LHCN-M2 (cell line): ENCODE measurements at regions not wholly inside any gene's neighbourhood (a gene's known extent, or its start where the extent isn't known, plus 50 kb on each side); places are given as distances from the start of the nearest gene placed in this dataset.
"Not testable (repeated sequence)": the region's sequence is repeated elsewhere in the genome, so short reads cannot be mapped to it uniquely, and the experiment has no call there.

Experiments used
- DNase-seq: peaks from one replicate; pipeline ENCODE4 v3.0.0-alpha.2; 2012; ENCODE audit warnings: low read depth

GRCh38 chrX:121853762-121854613, 806.6 kb downstream of the GLUD2 start:
- no peak for DNase-seq

GRCh38 chrX:121854614-121854911, 807.2 kb downstream of the GLUD2 start:
- DNase-seq = no peak

GRCh38 chrX:121858867-121859647, 811.6 kb downstream of the GLUD2 start:
- DNase-seq = no peak

- no peak for DNase-seq
These were observed 816.6 kb downstream of the GLUD2 start for GRCh38 chrX:121863976-121864375.

- no peak for DNase-seq
These were observed 817.2 kb downstream of the GLUD2 start for GRCh38 chrX:121864561-121864960.

GRCh38 chrX:121869876-121870477, 822.6 kb downstream of the GLUD2 start:
- no peak for DNase-seq

GRCh38 chrX:121871122-121871521, 823.7 kb downstream of the GLUD2 start:
- no peak for DNase-seq

GRCh38 chrX:121876305-121876704, 828.9 kb downstream of the GLUD2 start:
- DNase-seq = no peak

- not testable (repeated sequence) for DNase-seq
These were observed 829.9 kb downstream of the GLUD2 start for GRCh38 chrX:121877337-121877736.

GRCh38 chrX:121886557-121886956, 839.1 kb downstream of the GLUD2 start:
- no peak for DNase-seq

- DNase-seq = no peak
These were observed 847.3 kb downstream of the GLUD2 start for GRCh38 chrX:121894756-121895155.

- no peak for DNase-seq
These were observed 855.1 kb downstream of the GLUD2 start for GRCh38 chrX:121902463-121902862.

GRCh38 chrX:121903961-121904360, 856.6 kb downstream of the GLUD2 start:
- DNase-seq = no peak

GRCh38 chrX:121921258-121921657, 873.8 kb downstream of the GLUD2 start:
- no peak for DNase-seq

- no peak for DNase-seq
These were observed 884.2 kb downstream of the GLUD2 start for GRCh38 chrX:121931567-121931966.

- no peak for DNase-seq
These were observed 885.3 kb downstream of the GLUD2 start for GRCh38 chrX:121932688-121933087.

- DNase-seq = no peak
These were observed 901.8 kb downstream of the GLUD2 start for GRCh38 chrX:121949041-121949760.

GRCh38 chrX:121958886-121959285, 911.5 kb downstream of the GLUD2 start:
- no peak for DNase-seq

GRCh38 chrX:121975671-121976070, 928.3 kb downstream of the GLUD2 start:
- DNase-seq = no peak

- DNase-seq = no peak
These were observed 939.8 kb downstream of the GLUD2 start for GRCh38 chrX:121987163-121987562.

- no peak for DNase-seq
These were observed 940.4 kb downstream of the GLUD2 start for GRCh38 chrX:121987835-121988234.

- no peak for DNase-seq
These were observed 956.7 kb downstream of the GLUD2 start for GRCh38 chrX:122004127-122004526.
